ENCODE measurements at regions not wholly inside any gene's neighbourhood (a gene's known extent, or its start where the extent isn't known, plus 50 kb on each side); places are given as distances from the start of the nearest gene placed in this dataset.

GRCh38 chr15:93173369-93173768, 84.4 kb upstream of the RGMA start:
- no peaks in the 10 kb centered on the region for H4K20me1 ChIP-seq (ENCODE audit: insufficient read depth)
- H3K4me1 ChIP-seq (ENCODE audit: control insufficient read depth in 1 of 2, insufficient read depth in 2 of 2, low read length in 2 of 2), result no peaks in the 10 kb centered on the region
- ChIA-PET RAD21 (ENCODE audit: low non-redundant PET in 1 of 2, low total read pairs in 2 of 2, uncharacterized antibody in 2 of 2, unreplicated experiment in 2 of 2) (no interaction called here), POLR2A (no interaction called here), CTCF (no interaction called here)
- no peaks in the 10 kb centered on the region for H3K9me2 ChIP-seq (ENCODE audit: insufficient read depth)
- H3K4me2 ChIP-seq (ENCODE audit: low read length), result no peak overlapping the region
- intact Hi-C loops (cut with micrococcal nuclease), result no loop called here
- H3K27ac ChIP-seq (ENCODE audit: low read depth, low read length), result no peak overlapping the region
- H3K27me3 ChIP-seq (ENCODE audit: insufficient read depth, low read length), result peaks cover 25% of the 10 kb centered on the region
- DNase-seq (ENCODE audit: low read depth, low spot score) (no peak), ATAC-seq (no peak)
- no peak overlapping the region for H3K9ac ChIP-seq (ENCODE audit: low read length)
- H3K79me2 ChIP-seq (ENCODE audit: insufficient read depth, low read length), result no peaks in the 10 kb centered on the region
- no peak overlapping the region for H3K4me3 ChIP-seq (replicated peaks in 1 of 2; ENCODE audit: low read depth in 1 of 2, low read length in 2 of 2)
- no TSS peak for BruUV-seq (replicated peaks)
- no peak overlapping the region for H2AFZ ChIP-seq (ENCODE audit: low read depth, low read length, poor library complexity, severe bottlenecking)
- TF ChIP-seq SP1 (IDR thresholded peaks at IDR 0.05; ENCODE audit: low read depth) (no peak), JUND (IDR thresholded peaks at IDR 0.05) (no peak), CTCF (IDR thresholded peaks at IDR 0.05 in 2 of 3, conservative IDR thresholded peaks at IDR 0.05 in 1 of 3; ENCODE audit: borderline replicate concordance in 1 of 3, insufficient read depth in 1 of 3, low read depth in 2 of 3, low read length in 2 of 3) (no peak), CEBPB (IDR thresholded peaks at IDR 0.05; ENCODE audit: low read depth) (no peak), ZNF274 (IDR thresholded peaks at IDR 0.05; ENCODE audit: low read depth, low read length) (no peak), CBX3 (IDR thresholded peaks at IDR 0.05; ENCODE audit: low read depth) (no peak), ATF3 (IDR thresholded peaks at IDR 0.05) (no peak), YY1 (IDR thresholded peaks at IDR 0.05; ENCODE audit: extremely low read depth, insufficient replicate concordance, low read depth, low read length) (no peak), POLR2AphosphoS5 (IDR thresholded peaks at IDR 0.05; ENCODE audit: low read depth, low read length) (no peak), FOSL1 (IDR thresholded peaks at IDR 0.05; ENCODE audit: low read depth) (no peak), EGR1 (IDR thresholded peaks at IDR 0.05; ENCODE audit: low read depth) (no peak), REST (IDR thresholded peaks at IDR 0.05; ENCODE audit: low read depth) (no peak), SRF (IDR thresholded peaks at IDR 0.05; ENCODE audit: low read depth) (no peak), EZH2phosphoT487 (IDR thresholded peaks at IDR 0.05; ENCODE audit: borderline replicate concordance) (no peak), MAX (IDR thresholded peaks at IDR 0.05) (no peak), SIN3A (IDR thresholded peaks at IDR 0.05; ENCODE audit: low read depth) (no peak), RAD21 (IDR thresholded peaks at IDR 0.05; ENCODE audit: low read depth) (no peak), ZFX (IDR thresholded peaks at IDR 0.05) (no peak)
- TF ChIP-seq, protein P1, sequence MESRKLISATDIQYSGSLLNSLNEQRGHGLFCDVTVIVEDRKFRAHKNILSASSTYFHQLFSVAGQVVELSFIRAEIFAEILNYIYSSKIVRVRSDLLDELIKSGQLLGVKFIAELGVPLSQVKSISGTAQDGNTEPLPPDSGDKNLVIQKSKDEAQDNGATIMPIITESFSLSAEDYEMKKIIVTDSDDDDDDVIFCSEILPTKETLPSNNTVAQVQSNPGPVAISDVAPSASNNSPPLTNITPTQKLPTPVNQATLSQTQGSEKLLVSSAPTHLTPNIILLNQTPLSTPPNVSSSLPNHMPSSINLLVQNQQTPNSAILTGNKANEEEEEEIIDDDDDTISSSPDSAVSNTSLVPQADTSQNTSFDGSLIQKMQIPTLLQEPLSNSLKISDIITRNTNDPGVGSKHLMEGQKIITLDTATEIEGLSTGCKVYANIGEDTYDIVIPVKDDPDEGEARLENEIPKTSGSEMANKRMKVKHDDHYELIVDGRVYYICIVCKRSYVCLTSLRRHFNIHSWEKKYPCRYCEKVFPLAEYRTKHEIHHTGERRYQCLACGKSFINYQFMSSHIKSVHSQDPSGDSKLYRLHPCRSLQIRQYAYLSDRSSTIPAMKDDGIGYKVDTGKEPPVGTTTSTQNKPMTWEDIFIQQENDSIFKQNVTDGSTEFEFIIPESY (IDR thresholded peaks at IDR 0.05; ENCODE audit: extremely low read depth, insufficient replicate concordance, low read length), result no peak
- no peaks in the 10 kb centered on the region for H3K9me3 ChIP-seq (ENCODE audit: control insufficient read depth in 1 of 2, insufficient read depth in 1 of 2, low read depth in 1 of 2, low read length in 2 of 2)
- H3K36me3 ChIP-seq (ENCODE audit: control insufficient read depth in 1 of 2, insufficient read depth in 2 of 2, low read length in 2 of 2), result no peaks in the 10 kb centered on the region
